ENCODE measurements at regions not wholly inside any gene's neighbourhood (a gene's known extent, or its start where the extent isn't known, plus 50 kb on each side); places are given as distances from the start of the nearest gene placed in this dataset.

DNA sequence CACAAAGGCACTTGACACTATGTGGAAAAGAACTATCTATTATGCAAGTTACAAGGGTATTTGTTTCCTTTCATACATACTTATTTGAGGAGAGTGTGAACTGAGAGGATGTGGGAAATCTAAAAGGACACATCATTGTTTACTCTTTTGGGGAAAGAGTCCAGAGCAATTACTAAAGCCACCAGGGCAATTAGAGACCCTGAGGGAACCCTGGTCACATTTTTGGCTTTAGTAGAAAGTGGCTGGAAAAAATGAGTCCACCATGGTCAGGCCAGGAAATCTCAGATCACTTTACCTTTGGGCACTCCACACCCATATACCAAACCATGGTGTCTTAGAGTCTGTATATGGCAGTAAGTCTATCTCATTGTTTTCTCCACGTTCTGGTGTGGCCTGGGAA lies 243.3 kb downstream of the HLX start:
- no peaks in the 10 kb centered on the region for H3K9me3 ChIP-seq (replicated peaks; ENCODE audit: control insufficient read depth, insufficient read depth, low read length)
- CTCF ChIA-PET, result interaction anchor here (1.2 to 1.7 kb wide), 2 partner anchors 26 to 81 kb away, joined by 3 to 5 read pairs; no protein-coding TSS in a partner anchor
- H3K79me2 ChIP-seq (ENCODE audit: control insufficient read depth, insufficient read depth, low read length), result no peaks in the 10 kb centered on the region
- no peak overlapping the region for H3K4me2 ChIP-seq (ENCODE audit: insufficient read depth, low read length)
- TF ChIP-seq MYC (IDR thresholded peaks at IDR 0.05; ENCODE audit: low read depth, low read length), result no peak
- TF ChIP-seq, protein P1, sequence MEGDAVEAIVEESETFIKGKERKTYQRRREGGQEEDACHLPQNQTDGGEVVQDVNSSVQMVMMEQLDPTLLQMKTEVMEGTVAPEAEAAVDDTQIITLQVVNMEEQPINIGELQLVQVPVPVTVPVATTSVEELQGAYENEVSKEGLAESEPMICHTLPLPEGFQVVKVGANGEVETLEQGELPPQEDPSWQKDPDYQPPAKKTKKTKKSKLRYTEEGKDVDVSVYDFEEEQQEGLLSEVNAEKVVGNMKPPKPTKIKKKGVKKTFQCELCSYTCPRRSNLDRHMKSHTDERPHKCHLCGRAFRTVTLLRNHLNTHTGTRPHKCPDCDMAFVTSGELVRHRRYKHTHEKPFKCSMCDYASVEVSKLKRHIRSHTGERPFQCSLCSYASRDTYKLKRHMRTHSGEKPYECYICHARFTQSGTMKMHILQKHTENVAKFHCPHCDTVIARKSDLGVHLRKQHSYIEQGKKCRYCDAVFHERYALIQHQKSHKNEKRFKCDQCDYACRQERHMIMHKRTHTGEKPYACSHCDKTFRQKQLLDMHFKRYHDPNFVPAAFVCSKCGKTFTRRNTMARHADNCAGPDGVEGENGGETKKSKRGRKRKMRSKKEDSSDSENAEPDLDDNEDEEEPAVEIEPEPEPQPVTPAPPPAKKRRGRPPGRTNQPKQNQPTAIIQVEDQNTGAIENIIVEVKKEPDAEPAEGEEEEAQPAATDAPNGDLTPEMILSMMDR (IDR thresholded peaks at IDR 0.05; ENCODE audit: extremely low read depth in 1 of 2, insufficient read depth in 1 of 2, low read depth in 1 of 2, low read length in 2 of 2), result no peak
- TF ChIP-seq JUN (IDR thresholded peaks at IDR 0.05; ENCODE audit: borderline replicate concordance, insufficient read depth, insufficient read length, low read depth), result no peak
- no peak for TF ChIP-seq FOS (IDR thresholded peaks at IDR 0.05; ENCODE audit: borderline replicate concordance, insufficient read depth, low read length)
- TF ChIP-seq EZH2 (IDR thresholded peaks at IDR 0.05; ENCODE audit: borderline replicate concordance, low read depth, low read length, severe bottlenecking), result no peak
- TF ChIP-seq GATA2 (IDR thresholded peaks at IDR 0.05; ENCODE audit: insufficient read depth, insufficient read length, low read depth, low read length), result no peak
- no peak for TF ChIP-seq POLR2AphosphoS5 (IDR thresholded peaks at IDR 0.05; ENCODE audit: insufficient read depth, low read depth, low read length)
- TF ChIP-seq, protein P2, sequence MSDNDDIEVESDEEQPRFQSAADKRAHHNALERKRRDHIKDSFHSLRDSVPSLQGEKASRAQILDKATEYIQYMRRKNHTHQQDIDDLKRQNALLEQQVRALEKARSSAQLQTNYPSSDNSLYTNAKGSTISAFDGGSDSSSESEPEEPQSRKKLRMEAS (IDR thresholded peaks at IDR 0.05; ENCODE audit: insufficient read depth, insufficient read length), result no peak
- TF ChIP-seq POLR2A (IDR thresholded peaks at IDR 0.05; ENCODE audit: low read depth, low read length), result no peak
- no peaks in the 10 kb centered on the region for H3K9me1 ChIP-seq (replicated peaks; ENCODE audit: control insufficient read depth, extremely low read depth, insufficient read depth, low read length)
- H3K27ac ChIP-seq (ENCODE audit: insufficient read depth, low read depth, low read length), result no peak overlapping the region
- BruUV-seq (replicated peaks), result no TSS peak
- H4K20me1 ChIP-seq (replicated peaks; ENCODE audit: control insufficient read depth, extremely low read depth, insufficient read depth, low read length), result no peaks in the 10 kb centered on the region
- no peak for FAIRE-seq
- no peak overlapping the region for H2AFZ ChIP-seq (ENCODE audit: low read depth, low read length)
- no peaks in the 10 kb centered on the region for H3K4me1 ChIP-seq (ENCODE audit: control insufficient read depth, extremely low read depth, insufficient read depth, low read length)
- H3K9ac ChIP-seq (replicated peaks; ENCODE audit: extremely low read depth, insufficient read depth, low read length), result no peak overlapping the region
- H3K36me3 ChIP-seq (ENCODE audit: control insufficient read depth in 2 of 2, extremely low read depth in 1 of 2, insufficient read depth in 2 of 2, low read length in 2 of 2), result no peaks in the 10 kb centered on the region
- dilution Hi-C loops (cut with MboI; ENCODE audit: extremely low pct_ligation_motif_present, low sequenced_read_pairs), result no loop called here
- intact Hi-C loops (cut with micrococcal nuclease), result no loop called here
- POLR2A ChIA-PET, result no interaction called here
- H3K27me3 ChIP-seq (ENCODE audit: control insufficient read depth in 2 of 2, insufficient read depth in 2 of 2, low read length in 2 of 2), result no peaks in the 10 kb centered on the region
- DNase-seq (ENCODE audit: low read depth, low spot score), result no peak
- H3K4me3 ChIP-seq (replicated peaks in 1 of 3; ENCODE audit: insufficient read depth in 1 of 3, low read depth in 1 of 3, low read length in 3 of 3), result no peak overlapping the region
